GM23248 (cell line): ENCODE measurements at regions not wholly inside any gene's neighbourhood (a gene's known extent, or its start where the extent isn't known, plus 50 kb on each side); places are given as distances from the start of the nearest gene placed in this dataset.
A peak's percentile ranks its signal among the peaks of the same experiment; 100 is the strongest.

ENCODE experiments used
- DNase-seq: peaks from one replicate; pipeline ENCODE4 v3.0.0-alpha.2; 2015
- H2AFZ ChIP-seq: fragments of 200-600 bp; sonication (generic); 2 replicates; pipeline ENCODE4 v1.6.1; 2016; ENCODE audit warnings: antibody characterized with exemption
- H3F3A ChIP-seq: fragments of 200-600 bp; sonication (generic); 2 replicates; pipeline ENCODE4 v1.6.1; 2016; ENCODE audit warnings: mild to moderate bottlenecking, antibody characterized with exemption, mixed run types; ENCODE audit not compliant: insufficient read depth
- H3K27ac ChIP-seq: fragments of 200-600 bp; sonication (generic); 2 replicates; pipeline ENCODE4 v1.5.1; 2016; ENCODE audit warnings: mild to moderate bottlenecking
- H3K27me3 ChIP-seq: fragments of 200-600 bp; sonication (generic); replicated peaks from 2 replicates; pipeline ENCODE4 v1.6.1; 2016; ENCODE audit warnings: mild to moderate bottlenecking; ENCODE audit not compliant: insufficient read depth
- H3K36me3 ChIP-seq: fragments of 200-600 bp; sonication (generic); 2 replicates; pipeline ENCODE4 v1.6.1; 2016; ENCODE audit warnings: low read depth, mild to moderate bottlenecking
- H3K4me1 ChIP-seq: fragments of 200-600 bp; sonication (generic); 2 replicates; pipeline ENCODE4 v1.6.1; 2016; ENCODE audit warnings: mild to moderate bottlenecking; ENCODE audit not compliant: insufficient read depth
- H3K4me2 ChIP-seq: fragments of 200-600 bp; sonication (generic); one replicate; pipeline ENCODE4 v1.6.1; 2016; ENCODE audit warnings: mild to moderate bottlenecking; ENCODE audit not compliant: unreplicated experiment
- H3K4me3 ChIP-seq: fragments of 200-600 bp; sonication (generic); 2 replicates; pipeline ENCODE4 v1.5.1; 2016; ENCODE audit warnings: mild to moderate bottlenecking
- H3K79me2 ChIP-seq: fragments of 200-600 bp; sonication (generic); 2 replicates; pipeline ENCODE4 v1.6.1; 2016; ENCODE audit warnings: mild to moderate bottlenecking; ENCODE audit not compliant: insufficient read depth
- H3K9ac ChIP-seq: fragments of 200-600 bp; sonication (generic); 2 replicates; pipeline ENCODE4 v1.6.1; 2016; ENCODE audit warnings: mild to moderate bottlenecking
- H3K9me2 ChIP-seq: fragments of 200-600 bp; sonication (generic); 2 replicates; pipeline ENCODE4 v1.6.1; 2016; ENCODE audit warnings: mixed run types, mild to moderate bottlenecking, moderate library complexity; ENCODE audit not compliant: insufficient read depth
- H3K9me3 ChIP-seq: fragments of 200-600 bp; sonication (generic); one replicate; pipeline ENCODE4 v1.6.1; 2017; ENCODE audit warnings: low read depth
- H4K20me1 ChIP-seq: fragments of 200-600 bp; sonication (generic); 2 replicates; pipeline ENCODE4 v1.6.0; 2016; ENCODE audit not compliant: insufficient read depth
- EZH2 ChIP-seq: fragments of 200-600 bp; sonication (generic); IDR thresholded peaks from 2 replicates; pipeline ENCODE4 v1.6.1; 2018; ENCODE audit warnings: antibody characterized with exemption, mild to moderate bottlenecking; ENCODE audit not compliant: insufficient read depth, poor library complexity, severe bottlenecking
- EZH2phosphoT487 ChIP-seq: fragments of 200-600 bp; sonication (generic); IDR thresholded peaks from 2 replicates; pipeline ENCODE4 v1.6.1; 2018; ENCODE audit warnings: antibody characterized with exemption, moderate library complexity, mild to moderate bottlenecking, low read depth; ENCODE audit not compliant: insufficient read depth
- WGBS, 2 experiments: methylation state at CpG; one replicate each; pipeline ENCODE4 v1.1.6; 2015 to 2017; ENCODE audit warnings: low lambda C conversion rate in 2 of 2, low coverage in 1 of 2; ENCODE audit errors: missing lambda C conversion rate in 2 of 2; 5-methylcytosine and 5-hydroxymethylcytosine counted together
- in situ Hi-C: fragments of 300-500 bp; cut with MboI; formaldehyde crosslinking; loops from 2 replicates; pipeline ENCODE4 v1.15.0; 2020

DNA sequence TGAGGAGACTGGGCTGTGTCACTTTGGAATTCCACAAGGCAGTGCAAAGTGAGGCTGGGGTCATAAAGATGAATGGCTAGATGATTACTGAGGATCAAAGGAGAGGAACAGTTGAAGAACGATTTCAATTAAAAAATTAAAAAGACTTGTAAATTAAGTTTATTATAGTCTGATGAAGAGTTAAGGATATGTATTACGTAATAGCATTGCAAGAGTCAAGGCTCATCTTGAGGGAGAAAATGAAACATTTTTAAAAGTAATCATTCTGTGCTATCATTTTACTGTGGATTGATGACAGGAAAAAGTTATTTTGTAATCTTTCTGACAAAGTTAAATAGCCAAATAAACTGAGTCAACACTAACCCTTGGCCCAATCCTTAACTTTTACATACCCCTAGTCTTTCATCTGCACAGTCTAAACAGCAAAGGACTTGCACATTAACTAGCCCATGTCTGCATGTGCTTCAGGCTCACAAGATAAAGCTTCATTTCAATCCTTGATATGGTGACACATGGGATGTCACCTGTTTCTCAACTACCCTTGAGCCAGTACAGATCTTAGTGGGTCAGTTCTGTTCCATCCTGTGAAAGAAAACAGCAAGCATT is 465.5 kb upstream of the CTSO start:
- in situ Hi-C loops, result no loop called here
- no peak overlapping the region for H2AFZ ChIP-seq

GRCh38 chr4:156414406-156414805 is 460.7 kb upstream of the CTSO start:
- no peaks in the 10 kb centered on the region for H3K79me2 ChIP-seq
- no peak for TF ChIP-seq EZH2phosphoT487
- no peak for TF ChIP-seq EZH2
- H3K36me3 ChIP-seq, result no peaks in the 10 kb centered on the region
- H3K9me2 ChIP-seq, result no peaks in the 10 kb centered on the region
- H4K20me1 ChIP-seq, result no peaks in the 10 kb centered on the region
- no peak overlapping the region for H3K27ac ChIP-seq
- in situ Hi-C loops, result no loop called here
- H3K27me3 ChIP-seq, result no peaks in the 10 kb centered on the region
- no peak overlapping the region for H2AFZ ChIP-seq
- DNase-seq, result no peak
- no peaks in the 10 kb centered on the region for H3F3A ChIP-seq
- no peaks in the 10 kb centered on the region for H3K9me3 ChIP-seq
- H3K4me3 ChIP-seq, result no peak overlapping the region
- peaks cover 3% of the 10 kb centered on the region for H3K4me1 ChIP-seq
- H3K4me2 ChIP-seq, result no peak overlapping the region
- no peak overlapping the region for H3K9ac ChIP-seq

More for the DNA sequence above, 465.5 kb upstream of the CTSO start:
- H3K36me3 ChIP-seq, result no peaks in the 10 kb centered on the region
- H3F3A ChIP-seq, result peaks cover 15% of the 10 kb centered on the region; the same call in 1 of the 2 replicates
- H3K27me3 ChIP-seq, result no peaks in the 10 kb centered on the region
- no peaks in the 10 kb centered on the region for H3K9me2 ChIP-seq
- H3K4me3 ChIP-seq, result no peak overlapping the region
- peaks cover 38% of the 10 kb centered on the region for H3K4me1 ChIP-seq
- no peak overlapping the region for H3K4me2 ChIP-seq
- H3K9ac ChIP-seq, result no peak overlapping the region
- H3K9me3 ChIP-seq, result no peaks in the 10 kb centered on the region
- H3K27ac ChIP-seq, result no peak overlapping the region
- TF ChIP-seq EZH2 (no peak), EZH2phosphoT487 (no peak)
- DNase-seq, result peak; percentile 23
- no peaks in the 10 kb centered on the region for H4K20me1 ChIP-seq
- no peaks in the 10 kb centered on the region for H3K79me2 ChIP-seq
- WGBS, 2 experiments, result 36 to 45% methylated on average over 2 of the region's 2 CpGs

DNA sequence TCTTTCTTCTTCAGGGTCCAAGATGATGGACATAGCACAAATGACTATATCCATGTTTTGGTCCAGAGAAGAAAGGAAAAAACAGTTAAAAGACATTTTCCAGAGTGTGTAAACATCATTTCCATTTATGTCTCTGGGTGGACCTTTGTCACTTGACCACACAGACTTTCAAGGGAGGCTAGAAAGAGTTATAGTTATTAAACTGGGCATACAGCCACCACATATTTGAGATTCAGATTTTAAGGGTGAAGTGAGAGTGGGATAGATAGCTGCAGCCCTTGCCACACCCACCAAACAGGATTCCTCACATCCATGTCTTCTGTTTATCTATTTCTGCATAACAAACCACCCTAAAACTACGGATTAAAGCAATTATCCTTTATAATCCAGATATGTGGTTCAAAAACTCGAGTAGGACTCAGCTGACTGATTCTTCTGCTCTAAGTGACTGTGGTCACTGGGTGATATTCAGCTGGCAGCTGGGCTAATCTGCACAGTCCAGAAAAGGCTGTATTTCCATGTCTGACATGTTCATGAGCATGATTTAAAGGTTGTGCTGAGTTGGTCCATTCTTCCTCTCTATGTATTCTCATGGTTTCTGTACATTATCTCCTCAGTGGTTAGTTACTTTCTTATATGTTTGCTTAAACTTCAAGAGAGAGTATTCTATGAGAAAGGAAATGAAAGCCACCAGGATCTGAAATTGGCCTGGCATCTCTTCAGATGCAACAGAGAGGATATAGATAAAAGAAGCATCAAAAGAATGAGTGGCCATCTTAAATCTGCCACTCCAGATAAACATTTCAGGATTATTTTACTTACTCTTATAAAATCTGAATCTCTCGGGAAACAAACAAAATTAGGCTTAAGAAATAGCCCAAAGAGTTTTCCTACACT is 459.8 kb upstream of the CTSO start:
- no peak for TF ChIP-seq EZH2
- no peaks in the 10 kb centered on the region for H3K79me2 ChIP-seq
- no peak overlapping the region for H3K4me2 ChIP-seq
- H3F3A ChIP-seq, result no peaks in the 10 kb centered on the region
- no peaks in the 10 kb centered on the region for H3K36me3 ChIP-seq
- DNase-seq, result no peak
- no peaks in the 10 kb centered on the region for H3K4me1 ChIP-seq
- 0 out of 2 replicates have a peak overlapping the region, but pooled peaks have one; percentile 18 for H2AFZ ChIP-seq
- no peaks in the 10 kb centered on the region for H3K9me3 ChIP-seq
- in situ Hi-C loops, result no loop called here
- H3K4me3 ChIP-seq, result no peak overlapping the region
- WGBS, 2 experiments, result 48 to 50% methylated on average over 3 of the region's 3 CpGs
- H3K9ac ChIP-seq, result no peak overlapping the region
- H3K27me3 ChIP-seq, result no peaks in the 10 kb centered on the region
- no peaks in the 10 kb centered on the region for H3K9me2 ChIP-seq
- H4K20me1 ChIP-seq, result no peaks in the 10 kb centered on the region
- H3K27ac ChIP-seq, result no peak overlapping the region

DNA sequence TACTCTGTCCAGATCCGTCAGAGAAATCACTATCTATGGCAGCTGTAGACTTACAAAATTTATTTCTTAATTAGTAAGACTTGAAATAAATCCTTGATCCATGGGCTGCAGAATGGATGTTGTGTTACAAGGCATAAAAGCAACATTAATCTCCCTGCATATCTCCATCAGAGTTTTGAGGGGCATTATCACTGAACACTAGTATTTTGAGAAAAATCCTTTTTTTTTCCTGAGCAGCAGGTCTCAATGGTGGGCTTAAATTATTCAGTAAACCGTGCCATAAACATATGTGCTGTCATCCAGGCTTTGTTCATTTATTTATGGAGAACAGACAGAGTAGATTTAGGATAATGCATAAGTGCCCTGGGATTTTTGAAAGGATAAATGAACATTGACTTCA is 457.9 kb upstream of the CTSO start:
- H3K9me2 ChIP-seq, result no peaks in the 10 kb centered on the region
- H3K9me3 ChIP-seq, result no peaks in the 10 kb centered on the region
- H3F3A ChIP-seq, result no peaks in the 10 kb centered on the region
- no peaks in the 10 kb centered on the region for H3K36me3 ChIP-seq
- H3K9ac ChIP-seq, result no peak overlapping the region
- no peaks in the 10 kb centered on the region for H3K79me2 ChIP-seq
- no peak overlapping the region for H3K27ac ChIP-seq
- H4K20me1 ChIP-seq, result no peaks in the 10 kb centered on the region
- H3K4me3 ChIP-seq, result no peak overlapping the region
- H3K4me2 ChIP-seq, result no peak overlapping the region
- WGBS, 2 experiments, result 43 to 65% methylated on average over 2 of the region's 2 CpGs
- H3K4me1 ChIP-seq, result no peaks in the 10 kb centered on the region
- no peak overlapping the region for H2AFZ ChIP-seq
- DNase-seq, result no peak
- H3K27me3 ChIP-seq, result no peaks in the 10 kb centered on the region
- no peak for TF ChIP-seq EZH2
- no peak for TF ChIP-seq EZH2phosphoT487
- in situ Hi-C loops, result no loop called here
